IPS DF 4.7 (cell line): ENCODE measurements at regions not wholly inside any gene's neighbourhood (a gene's known extent, or its start where the extent isn't known, plus 50 kb on each side); places are given as distances from the start of the nearest gene placed in this dataset.
"Not testable (repeated sequence)": the region's sequence is repeated elsewhere in the genome, so short reads cannot be mapped to it uniquely, and the experiment has no call there.

Experiments used
- DNase-seq: peaks from one replicate; pipeline ENCODE4 v3.0.0-alpha.2; 2013; ENCODE audit warnings: low spot score; ENCODE audit errors: extremely low read depth

- no peak for DNase-seq
Measured at GRCh38 chr13:63880705-63881104, 2465.1 kb upstream of the PCDH20 start.

- no peak for DNase-seq
Measured at GRCh38 chr13:63873936-63874335, 2458.3 kb upstream of the PCDH20 start.

- no peak for DNase-seq
Measured at GRCh38 chr13:63864171-63864902, 2448.7 kb upstream of the PCDH20 start.

- no peak for DNase-seq
Measured at GRCh38 chr13:63855457-63856118, 2439.9 kb upstream of the PCDH20 start.

DNA sequence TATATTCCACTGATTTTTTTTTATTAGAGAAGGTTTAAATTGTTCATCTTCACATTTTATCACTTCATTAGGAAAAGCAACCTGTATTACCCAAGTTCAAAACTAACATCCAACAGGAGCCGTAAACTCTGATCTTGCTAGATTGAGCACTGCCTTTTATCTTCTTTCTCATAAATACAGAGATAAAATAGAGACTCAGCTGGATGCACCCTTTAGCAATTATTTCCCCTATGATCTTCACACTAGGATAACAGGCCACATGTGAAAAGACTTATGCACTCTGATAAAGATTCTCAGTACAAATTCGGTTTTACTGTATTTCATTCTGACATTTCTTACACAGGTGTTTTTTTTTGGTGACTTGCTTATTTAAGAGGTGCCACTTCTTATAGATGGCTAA is 2438.2 kb upstream of the PCDH20 start:
- DNase-seq: no peak

GRCh38 chr13:63851526-63851925 is 2435.9 kb upstream of the PCDH20 start:
- no peak for DNase-seq

- DNase-seq: no peak
Measured at GRCh38 chr13:63843766-63844699, 2428.4 kb upstream of the PCDH20 start.

- DNase-seq: no peak
Measured at GRCh38 chr13:63842102-63842501, 2426.5 kb upstream of the PCDH20 start.

DNA sequence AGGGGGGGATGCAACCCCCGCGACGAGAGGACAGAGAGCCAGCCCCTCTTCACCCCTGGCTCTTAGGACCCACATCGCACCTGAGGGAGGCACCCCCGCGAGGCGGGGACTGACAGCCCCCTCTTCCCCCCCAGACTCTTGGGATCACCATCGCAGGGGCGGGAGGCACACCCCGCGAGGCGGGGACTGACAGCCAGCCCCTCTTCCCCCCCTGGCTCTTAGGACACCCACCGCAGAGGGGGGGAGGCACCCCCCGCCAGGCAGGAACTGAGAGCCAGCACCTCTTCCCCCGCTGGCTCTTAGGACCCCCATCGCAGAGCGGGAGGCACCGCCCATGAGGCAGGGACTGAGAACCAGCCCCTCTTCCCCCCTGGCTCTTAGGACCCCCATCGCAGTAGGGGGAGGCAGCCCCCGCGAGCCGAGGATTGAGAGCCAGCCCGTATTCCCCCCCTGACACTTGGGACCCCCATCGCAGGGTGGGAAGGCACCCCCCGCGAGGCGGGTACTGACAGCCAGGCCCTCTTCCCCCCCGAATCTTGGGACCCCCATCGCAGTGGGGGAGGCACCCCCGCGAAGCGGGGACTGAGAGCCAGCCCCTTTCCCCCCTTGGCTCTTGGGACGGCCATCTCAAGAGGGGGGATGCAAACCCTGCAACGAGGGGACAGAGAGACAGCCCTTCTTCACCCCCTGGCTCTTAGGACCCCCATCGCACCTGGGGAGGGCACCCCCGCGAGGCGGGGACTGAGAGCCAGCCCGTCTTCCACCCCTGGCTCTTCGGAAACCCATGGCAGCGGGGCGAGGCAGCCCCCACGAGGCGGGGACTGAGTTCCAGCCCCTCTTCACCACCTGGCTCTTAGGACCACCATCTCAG is 2425.1 kb upstream of the PCDH20 start:
- DNase-seq: no peak

DNA sequence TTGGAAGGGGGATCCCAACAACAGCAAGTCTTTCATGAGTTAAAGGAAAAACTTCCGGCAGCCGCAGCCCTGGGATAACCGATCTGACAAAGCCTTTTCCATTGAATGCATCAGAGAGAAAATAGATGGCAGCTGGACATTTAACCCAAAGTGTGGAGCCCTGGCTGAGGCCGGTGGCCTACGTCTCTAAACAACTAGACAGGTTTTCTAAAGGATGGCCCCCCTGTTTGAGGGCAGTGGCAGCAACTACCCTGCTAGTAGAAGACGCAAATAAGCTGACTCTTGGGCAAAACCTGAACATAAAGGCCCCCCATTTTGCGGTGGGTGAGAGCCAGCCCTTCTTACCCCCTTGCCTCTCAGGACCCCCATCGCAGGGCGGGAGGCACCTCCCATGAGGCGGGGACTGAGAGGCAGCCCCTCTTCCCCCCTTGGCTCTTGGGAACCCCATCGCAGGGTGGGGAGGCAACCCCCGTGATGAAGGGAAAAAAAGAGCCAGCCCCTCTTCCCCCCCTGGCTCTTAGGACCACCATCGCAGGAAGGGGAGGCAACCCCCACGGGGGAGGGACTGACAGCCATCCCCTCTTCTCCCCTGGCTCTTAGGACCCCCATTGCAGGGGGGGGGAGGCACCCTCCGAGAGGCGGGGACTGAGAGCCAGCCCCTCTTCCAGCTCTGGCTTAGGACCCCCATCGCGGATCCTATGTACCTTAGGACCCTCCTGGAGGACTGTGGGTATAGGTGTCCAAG is 2422.9 kb upstream of the PCDH20 start:
- no peak for DNase-seq

DNA sequence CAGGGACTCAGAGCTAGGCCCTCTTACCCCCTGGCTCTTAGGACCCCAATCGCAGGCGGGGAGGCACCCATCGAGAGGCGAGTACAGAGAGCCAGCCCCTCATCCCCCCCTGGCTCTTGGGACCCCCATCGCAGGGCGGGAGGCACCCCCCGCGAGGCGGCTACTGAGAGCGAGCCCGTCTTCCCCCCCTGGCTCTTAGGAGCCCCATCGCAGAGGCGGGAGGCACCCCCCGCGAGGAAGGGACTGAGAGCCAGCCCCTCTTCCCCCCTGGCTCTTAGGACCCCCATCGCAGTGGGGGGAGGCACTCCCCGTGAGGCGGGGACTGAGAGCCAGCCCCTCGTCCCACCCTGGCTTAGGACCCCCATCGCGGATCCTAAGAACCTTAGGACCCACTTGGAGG is 2422.1 kb upstream of the PCDH20 start:
- DNase-seq: not testable (repeated sequence)

DNA sequence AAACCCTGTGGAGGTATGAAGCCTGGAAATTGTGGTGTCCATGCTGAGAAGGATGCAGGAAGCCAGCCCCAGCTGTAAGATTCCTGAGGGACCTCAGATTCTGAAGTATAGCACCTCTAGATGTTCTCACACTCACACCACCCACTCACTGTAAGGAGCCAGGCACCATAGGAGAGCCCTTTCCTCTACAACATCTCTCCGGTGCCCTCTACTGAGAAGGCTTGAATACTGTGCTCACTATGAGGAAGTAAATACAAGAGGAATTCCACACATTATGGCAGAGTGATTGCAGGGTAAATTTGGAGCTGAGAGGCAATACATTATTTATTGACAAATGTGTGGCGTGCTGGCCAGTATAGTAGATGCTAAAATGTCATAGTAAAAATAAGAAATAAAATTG is 2414.0 kb upstream of the PCDH20 start:
- DNase-seq: not testable (repeated sequence)

DNA sequence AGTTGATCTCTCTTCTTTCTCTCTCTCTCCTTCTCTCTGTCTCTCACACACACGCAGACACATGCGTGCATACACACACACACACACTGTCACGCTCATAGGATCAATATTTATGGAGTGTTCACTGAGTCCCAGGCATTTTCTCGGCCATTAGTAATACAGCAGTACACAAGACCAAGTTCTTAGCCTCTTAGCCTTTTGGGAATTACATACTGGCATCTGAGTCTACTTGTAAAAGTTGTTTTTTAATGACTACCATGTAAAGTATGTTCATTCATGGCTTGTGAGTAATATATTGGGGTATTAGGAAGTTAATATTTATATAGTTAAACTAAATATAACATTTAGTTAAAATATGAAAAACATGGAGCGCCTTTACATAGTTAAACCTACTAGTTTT is 2406.1 kb upstream of the PCDH20 start:
- not testable (repeated sequence) for DNase-seq

DNA sequence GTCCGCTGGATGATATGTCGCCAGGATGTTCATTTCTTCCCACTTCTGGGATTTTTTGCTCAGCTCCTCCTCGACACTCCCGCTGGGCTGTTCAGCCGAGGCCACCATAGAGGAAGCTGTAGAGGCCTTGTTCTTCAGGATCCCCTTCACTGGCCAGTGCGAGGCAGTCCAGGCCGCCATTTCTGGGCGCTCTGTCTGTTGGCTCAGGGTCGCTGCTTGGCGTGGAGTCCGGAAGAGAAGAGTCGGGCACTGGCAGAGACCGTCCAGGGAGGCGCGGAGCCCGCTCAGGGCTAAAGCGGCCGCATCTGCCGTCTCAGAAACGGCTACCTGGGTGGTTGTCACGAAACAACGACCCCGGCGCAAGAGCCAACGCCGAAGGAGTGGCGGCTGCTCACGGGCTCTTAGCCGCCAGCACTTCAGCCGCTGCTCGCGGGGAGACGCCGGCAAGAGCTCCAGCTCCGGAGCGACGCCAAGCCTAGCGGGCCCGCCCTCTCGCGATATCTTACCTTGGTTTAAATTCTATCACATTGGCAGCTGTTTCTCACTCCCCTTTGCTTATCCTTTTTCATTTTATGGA is 2395.9 kb upstream of the PCDH20 start:
- DNase-seq: not testable (repeated sequence)

DNA sequence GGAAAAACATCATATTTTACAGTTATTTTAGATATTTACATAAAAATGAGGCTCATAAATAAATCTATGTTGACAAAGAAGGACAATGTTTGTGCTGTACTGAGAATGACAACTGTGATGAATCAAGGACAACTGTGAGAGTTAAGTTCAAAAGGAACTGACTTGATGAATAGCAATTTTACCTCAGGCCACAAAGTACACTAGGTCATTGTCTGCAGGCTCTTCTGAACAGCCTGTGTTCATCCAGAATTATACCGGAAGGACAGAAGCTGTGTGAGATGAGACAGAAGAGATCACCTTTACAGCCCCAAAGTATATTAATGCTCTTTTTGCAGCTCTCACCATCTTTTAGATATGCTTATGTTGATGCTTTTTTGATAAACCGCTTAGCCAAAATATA is 2375.5 kb upstream of the PCDH20 start:
- not testable (repeated sequence) for DNase-seq

DNA sequence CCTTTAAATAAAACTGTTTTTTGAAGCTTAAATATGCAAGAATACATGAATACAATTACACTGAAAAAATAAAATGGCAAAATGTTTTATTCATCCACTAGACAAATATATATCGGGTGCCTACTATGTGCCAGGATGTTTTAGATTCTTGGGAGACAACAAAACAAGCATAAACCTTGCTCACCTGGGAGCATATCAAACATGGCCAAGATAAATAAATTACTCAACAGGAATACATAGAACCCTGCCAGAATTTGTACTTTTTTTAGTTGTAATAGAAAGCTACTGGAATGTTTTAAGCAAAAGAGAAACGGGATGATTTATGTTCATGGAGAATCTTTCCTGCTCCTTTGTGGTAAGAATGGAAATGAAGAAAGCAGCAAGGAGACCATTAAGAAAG is 2358.5 kb upstream of the PCDH20 start:
- DNase-seq: no peak

- DNase-seq: no peak
Measured at GRCh38 chr13:63773476-63773875, 2357.8 kb upstream of the PCDH20 start.

DNA sequence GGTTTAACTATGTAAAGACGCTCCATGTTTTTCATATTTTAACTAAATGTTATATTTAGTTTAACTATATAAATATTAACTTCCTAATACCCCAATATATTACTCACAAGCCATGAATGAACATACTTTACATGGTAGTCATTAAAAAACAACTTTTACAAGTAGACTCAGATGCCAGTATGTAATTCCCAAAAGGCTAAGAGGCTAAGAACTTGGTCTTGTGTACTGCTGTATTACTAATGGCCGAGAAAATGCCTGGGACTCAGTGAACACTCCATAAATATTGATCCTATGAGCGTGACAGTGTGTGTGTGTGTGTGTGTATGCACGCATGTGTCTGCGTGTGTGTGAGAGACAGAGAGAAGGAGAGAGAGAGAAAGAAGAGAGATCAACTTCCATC is 2342.0 kb upstream of the PCDH20 start:
- not testable (repeated sequence) for DNase-seq

DNA sequence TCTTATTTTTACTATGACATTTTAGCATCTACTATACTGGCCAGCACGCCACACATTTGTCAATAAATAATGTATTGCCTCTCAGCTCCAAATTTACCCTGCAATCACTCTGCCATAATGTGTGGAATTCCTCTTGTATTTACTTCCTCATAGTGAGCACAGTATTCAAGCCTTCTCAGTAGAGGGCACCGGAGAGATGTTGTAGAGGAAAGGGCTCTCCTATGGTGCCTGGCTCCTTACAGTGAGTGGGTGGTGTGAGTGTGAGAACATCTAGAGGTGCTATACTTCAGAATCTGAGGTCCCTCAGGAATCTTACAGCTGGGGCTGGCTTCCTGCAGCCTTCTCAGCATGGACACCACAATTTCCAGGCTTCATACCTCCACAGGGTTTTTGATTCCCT is 2334.2 kb upstream of the PCDH20 start:
- DNase-seq: not testable (repeated sequence)

- not testable (repeated sequence) for DNase-seq
Measured at GRCh38 chr13:63741814-63742101, 2326.1 kb upstream of the PCDH20 start.
